DLD1 (cell line): ENCODE measurements at regions not wholly inside any gene's neighbourhood (a gene's known extent, or its start where the extent isn't known, plus 50 kb on each side); places are given as distances from the start of the nearest gene placed in this dataset.
"Not testable (repeated sequence)": the region's sequence is repeated elsewhere in the genome, so short reads cannot be mapped to it uniquely, and the experiment has no call there.

Experiments used
- in situ Hi-C: cut with HindIII; loops from 2 replicates; pipeline ENCODE4 v1.10.0; 2017; ENCODE audit warnings: low sequenced_read_pairs

GRCh38 chr13:111007209-111007608, 92.3 kb upstream of the ANKRD10 start:
- in situ Hi-C loops, result no loop called here

- in situ Hi-C loops, result no loop called here
These were observed 91.7 kb upstream of the ANKRD10 start for GRCh38 chr13:111006506-111007031.

GRCh38 chr13:111005808-111006505, 91.1 kb upstream of the ANKRD10 start:
- in situ Hi-C loops, result no loop called here

DNA sequence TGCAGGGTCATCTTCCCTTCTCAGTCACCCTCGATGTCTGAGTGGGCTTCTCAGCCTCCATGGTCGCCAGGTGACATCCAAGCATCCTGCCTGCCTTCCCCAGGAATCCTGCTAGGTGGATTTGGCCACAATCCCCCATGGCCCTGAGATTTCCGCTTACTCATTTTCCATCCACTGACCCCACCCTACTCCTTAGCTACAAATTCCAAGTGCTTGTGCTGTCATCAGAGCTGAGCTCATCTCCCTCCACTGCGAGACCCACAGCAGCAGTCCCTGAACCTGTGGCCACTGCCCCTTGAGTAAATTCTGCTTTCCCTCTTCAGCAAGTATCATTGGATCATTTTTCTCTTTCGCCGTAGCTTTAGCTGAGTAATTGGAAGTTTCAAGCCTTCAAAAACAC, 90.5 kb upstream of the ANKRD10 start:
- in situ Hi-C loops, result no loop called here

DNA sequence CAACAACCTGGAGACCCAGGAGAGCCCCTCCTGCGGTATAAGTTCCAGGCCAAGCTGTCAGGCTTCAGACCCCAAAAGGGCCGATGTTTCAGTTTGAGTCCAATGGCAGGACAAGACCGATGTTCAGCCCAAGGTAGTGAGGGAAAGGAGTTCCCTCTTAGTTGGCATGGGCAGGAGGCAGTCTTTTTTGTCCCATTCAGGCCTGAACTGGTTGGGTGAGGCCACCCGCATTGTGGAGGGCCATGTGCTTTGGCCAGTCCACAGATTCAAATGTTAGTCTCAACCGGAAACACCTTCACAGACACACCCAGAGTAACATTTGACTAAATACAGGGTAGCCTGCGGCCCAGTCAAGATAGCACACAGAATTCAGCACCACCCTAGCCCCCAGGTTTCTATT, 89.6 kb upstream of the ANKRD10 start:
- in situ Hi-C loops, result no loop called here

- in situ Hi-C loops, result no loop called here
These were observed 86.8 kb upstream of the ANKRD10 start for GRCh38 chr13:111001636-111002035.

DNA sequence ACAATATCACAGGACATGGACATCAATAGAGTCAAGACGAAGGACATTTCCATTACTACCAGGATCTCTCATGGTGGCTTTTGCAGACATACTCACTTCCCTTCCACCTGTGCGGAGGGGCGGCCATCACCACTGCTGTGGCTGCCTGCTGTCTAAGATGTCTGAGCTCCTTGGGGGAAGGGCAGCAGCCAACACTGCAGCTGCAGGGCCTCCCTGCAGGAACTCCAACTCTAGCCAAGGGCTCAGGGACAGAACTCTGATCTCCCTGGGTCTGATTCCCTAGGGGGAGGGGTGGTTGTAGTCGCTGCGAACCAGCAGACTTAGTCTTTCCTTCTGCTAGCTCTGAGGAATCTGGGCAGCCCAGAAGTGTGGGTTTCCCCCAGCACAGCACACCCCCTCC, 78.9 kb upstream of the ANKRD10 start:
- in situ Hi-C loops, result no loop called here

GRCh38 chr13:110991991-110992508, 77.2 kb upstream of the ANKRD10 start:
- in situ Hi-C loops, result no loop called here

DNA sequence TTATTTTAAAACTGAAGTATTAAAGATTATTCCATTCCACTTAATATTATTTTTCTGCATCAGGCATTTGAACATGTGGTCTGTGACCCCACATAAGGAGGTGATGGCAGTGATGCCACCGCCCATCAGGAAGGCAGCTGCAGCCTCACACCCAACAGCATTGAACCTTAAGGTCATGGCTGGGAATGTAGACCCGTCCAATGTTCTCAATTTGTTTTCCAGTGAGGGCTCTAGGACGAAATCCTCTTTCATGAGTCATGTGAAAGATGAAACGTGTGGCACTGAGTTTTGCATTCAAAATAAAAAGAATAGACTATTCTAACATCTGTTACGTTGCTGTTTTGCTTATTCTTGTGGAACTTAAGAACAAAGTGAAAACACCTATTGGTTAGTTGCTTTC, 74.5 kb upstream of the ANKRD10 start:
- in situ Hi-C loops, result no loop called here

DNA sequence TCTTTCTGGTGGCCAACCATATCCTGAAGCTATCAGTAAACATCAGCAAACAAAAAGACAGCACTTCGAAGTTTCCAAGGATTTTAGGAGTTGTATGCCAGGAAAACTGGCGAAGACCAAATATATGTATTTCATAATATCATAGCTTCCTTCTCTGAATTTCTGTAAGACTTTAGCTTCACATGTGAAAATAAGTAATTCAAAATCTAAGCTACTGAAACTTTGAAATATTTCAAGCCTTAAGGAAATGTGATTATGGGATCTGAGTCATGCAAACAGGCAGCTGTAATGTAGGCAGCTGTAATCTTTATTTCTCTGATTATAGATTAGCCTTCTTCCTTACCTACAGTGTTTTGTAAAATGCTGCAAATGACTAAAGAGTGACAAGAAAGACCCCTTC, 70.7 kb upstream of the ANKRD10 start:
- in situ Hi-C loops, result no loop called here

DNA sequence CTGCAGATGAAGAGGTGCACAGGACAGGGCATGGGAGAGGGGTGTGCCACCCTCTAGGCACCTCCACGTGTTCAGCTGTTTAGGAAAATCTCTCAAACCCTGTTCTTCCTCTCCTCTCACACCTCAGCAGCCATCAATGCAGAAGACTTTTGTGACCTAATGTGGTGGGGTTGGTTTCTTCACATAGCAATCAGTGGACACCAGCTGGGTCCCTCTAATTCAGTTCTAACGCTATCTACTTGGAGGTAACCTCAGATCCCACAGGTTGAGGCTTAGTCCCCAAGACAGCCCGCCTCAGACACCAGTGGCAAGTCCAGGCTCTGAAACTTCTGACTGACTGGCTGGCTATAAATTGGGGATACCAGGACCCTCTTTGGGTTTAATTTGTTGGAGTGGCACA, 69.9 kb upstream of the ANKRD10 start:
- in situ Hi-C loops, result no loop called here

DNA sequence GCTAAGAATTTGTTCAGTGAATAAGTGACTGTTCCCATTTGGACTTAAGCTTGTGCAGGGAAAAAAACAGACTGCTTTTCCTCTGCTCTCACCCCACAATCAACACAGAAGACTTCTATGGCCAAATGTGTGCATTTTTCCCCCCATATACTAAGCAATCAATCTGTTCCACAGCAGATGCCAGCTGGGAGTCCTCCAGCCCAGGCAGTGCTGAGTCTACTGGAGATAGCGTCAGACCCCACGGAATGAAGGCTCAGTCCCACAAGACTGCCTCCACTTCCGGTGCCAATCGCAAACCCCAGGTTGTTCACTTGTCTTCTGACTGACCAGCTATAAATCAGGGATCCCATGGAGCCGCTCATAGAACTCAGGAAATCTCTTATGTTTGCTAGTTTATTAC, 69.5 kb upstream of the ANKRD10 start:
- in situ Hi-C loops, result no loop called here

- in situ Hi-C loops, result no loop called here
These were observed 68.4 kb upstream of the ANKRD10 start for GRCh38 chr13:110983241-110983640.

GRCh38 chr13:110981379-110981778, 66.5 kb upstream of the ANKRD10 start:
- in situ Hi-C loops, result no loop called here

DNA sequence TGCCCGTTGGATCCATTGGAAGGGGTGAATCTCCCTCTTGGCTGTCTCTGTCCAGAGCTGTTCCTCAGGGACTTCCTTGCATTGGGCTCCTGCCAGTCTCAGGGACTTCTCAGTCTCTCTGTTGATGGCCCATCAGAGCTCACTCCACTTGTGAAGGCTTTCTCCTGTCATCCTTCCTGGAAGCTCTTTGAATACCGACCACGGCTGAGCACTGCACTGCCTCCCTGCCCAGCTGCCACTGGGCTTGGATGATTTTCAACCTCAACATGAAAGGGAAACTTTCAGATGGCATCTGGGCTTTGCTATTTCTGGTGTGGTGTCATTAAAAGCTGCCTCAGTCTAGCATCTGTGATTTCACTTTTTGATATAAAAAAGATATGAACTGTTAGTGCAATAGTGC, 66.1 kb upstream of the ANKRD10 start:
- in situ Hi-C loops, result no loop called here

DNA sequence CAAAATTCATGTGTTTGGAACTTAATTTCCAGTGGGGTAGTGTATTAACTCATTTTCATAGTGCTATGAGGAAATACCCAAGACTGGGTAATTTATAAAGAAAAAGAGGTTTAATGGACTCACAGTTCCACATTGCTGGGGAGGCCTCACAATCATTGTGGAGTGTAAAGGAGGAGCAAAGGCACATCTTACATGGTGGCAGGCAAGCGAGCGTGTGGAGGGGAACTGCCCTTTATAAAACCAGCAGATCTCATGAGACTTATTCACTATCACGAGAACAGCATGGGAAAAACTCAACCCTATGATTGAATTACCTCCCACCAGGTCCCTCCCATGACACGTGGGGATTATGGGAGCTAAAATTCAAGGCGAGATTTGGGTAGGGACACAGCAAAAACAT, 64.3 kb upstream of the ANKRD10 start:
- in situ Hi-C loops, result not testable (repeated sequence)

- in situ Hi-C loops, result no loop called here
These were observed 63.5 kb upstream of the ANKRD10 start for GRCh38 chr13:110978390-110978789.

DNA sequence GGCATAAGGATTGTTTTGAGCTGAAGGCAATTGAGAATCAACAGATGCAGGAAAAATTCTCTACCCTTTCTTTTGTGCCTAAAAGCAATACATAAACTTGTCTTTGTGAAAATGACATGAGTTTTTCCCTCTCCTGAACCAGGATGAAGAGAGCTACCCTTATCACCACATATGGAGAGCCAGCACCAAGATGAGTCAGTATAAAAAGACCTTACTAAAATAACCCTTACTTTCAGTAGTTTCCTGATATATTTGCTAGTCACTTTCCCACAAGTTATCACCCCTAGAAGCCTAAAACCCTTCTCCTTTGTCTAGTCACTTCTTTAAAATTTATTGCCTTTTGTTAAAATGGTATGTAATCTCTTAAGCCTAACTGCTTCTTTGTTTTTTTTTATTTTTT, 61.9 kb upstream of the ANKRD10 start:
- in situ Hi-C loops, result no loop called here

- in situ Hi-C loops, result no loop called here
These were observed 58.3 kb upstream of the ANKRD10 start for GRCh38 chr13:110973007-110973700.

- in situ Hi-C loops, result no loop called here
These were observed 56.6 kb upstream of the ANKRD10 start for GRCh38 chr13:110971486-110971885.

DNA sequence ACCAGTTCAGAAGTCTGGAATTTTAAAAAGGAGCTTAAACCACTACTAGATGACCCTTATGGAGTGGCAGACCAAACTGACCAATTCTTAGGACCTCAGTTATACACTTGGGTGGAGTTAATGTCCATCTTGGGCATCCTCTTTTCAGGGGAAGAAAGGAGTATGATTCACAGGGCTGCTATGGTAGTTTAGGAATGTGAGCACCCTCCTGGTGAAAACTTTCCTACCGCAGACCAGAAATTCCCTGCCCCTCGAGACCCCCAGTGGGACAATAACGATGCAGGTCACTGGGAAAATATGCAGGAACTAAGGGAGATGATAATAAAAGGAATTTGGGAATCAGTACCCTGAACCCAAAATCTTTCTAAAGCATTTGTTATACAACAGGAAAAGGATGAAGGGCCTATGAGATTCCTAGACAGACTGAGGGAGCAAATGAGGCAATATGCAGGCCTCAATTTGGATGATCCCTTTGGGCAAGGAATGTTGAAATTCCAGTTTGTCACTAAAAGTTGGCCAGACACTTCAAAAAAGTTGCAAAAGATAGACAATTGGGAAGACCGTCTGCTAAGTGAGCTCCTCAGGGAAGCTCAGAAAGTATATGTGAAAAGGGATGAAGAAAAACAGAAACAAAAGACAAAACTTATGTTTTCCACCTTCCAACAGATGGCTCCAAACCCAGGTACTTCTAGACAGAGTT, 52.4 kb upstream of the ANKRD10 start:
- in situ Hi-C loops, result loop anchor here (10.0 kb wide), 1 partner anchor 67 kb away; no protein-coding TSS in a partner anchor
